GM23338 (cell line): ENCODE measurements at regions not wholly inside any gene's neighbourhood (a gene's known extent, or its start where the extent isn't known, plus 50 kb on each side); places are given as distances from the start of the nearest gene placed in this dataset.

ENCODE experiments used
- EZH2 ChIP-seq: fragments of 200-600 bp; sonication (generic); IDR thresholded peaks from one replicate; pipeline ENCODE4 v1.8.0; 2017; ENCODE audit warnings: antibody characterized with exemption, mild to moderate bottlenecking, low read depth; ENCODE audit not compliant: unreplicated experiment
- EZH2phosphoT487 ChIP-seq: fragments of 200-600 bp; sonication (generic); IDR thresholded peaks from one replicate; pipeline ENCODE4 v1.8.1; 2018; ENCODE audit warnings: antibody characterized with exemption; ENCODE audit not compliant: unreplicated experiment
- JUNB ChIP-seq: IDR thresholded peaks from one replicate; pipeline ENCODE4 v1.6.1; 2016; ENCODE audit warnings: antibody characterized with exemption; ENCODE audit not compliant: unreplicated experiment
- NANOG ChIP-seq: IDR thresholded peaks from 2 replicates; pipeline ENCODE4 v1.6.1; 2016; ENCODE audit warnings: antibody characterized with exemption, borderline replicate concordance
- POLR2AphosphoS5 ChIP-seq: IDR thresholded peaks from 2 replicates; pipeline ENCODE4 v1.6.1; 2016; ENCODE audit warnings: antibody characterized with exemption, low read depth
- ZNF114 ChIP-seq: fragments of 250-450 bp; sonication (Bioruptor Pico); IDR thresholded peaks from 2 replicates; pipeline ENCODE4 v1.5.0; 2020; ENCODE audit warnings: mild to moderate bottlenecking, moderate library complexity
- TF ChIP-seq, protein P1 (sequence below), 2 experiments: fragments of 200-600 bp in 1 of 2; sonication (generic) in 1 of 2; conservative IDR thresholded peaks; 2 replicates each; pipeline versions ENCODE4 v1.5.1 to v1.6.1; 2016 to 2017; ENCODE audit warnings: antibody characterized with exemption in 2 of 2, low read depth in 2 of 2, mild to moderate bottlenecking in 2 of 2, moderate library complexity in 1 of 2
- TF ChIP-seq, protein P2 (sequence below): IDR thresholded peaks from one replicate; pipeline ENCODE4 v1.6.1; 2018; ENCODE audit warnings: antibody characterized with exemption; ENCODE audit not compliant: unreplicated experiment

DNA sequence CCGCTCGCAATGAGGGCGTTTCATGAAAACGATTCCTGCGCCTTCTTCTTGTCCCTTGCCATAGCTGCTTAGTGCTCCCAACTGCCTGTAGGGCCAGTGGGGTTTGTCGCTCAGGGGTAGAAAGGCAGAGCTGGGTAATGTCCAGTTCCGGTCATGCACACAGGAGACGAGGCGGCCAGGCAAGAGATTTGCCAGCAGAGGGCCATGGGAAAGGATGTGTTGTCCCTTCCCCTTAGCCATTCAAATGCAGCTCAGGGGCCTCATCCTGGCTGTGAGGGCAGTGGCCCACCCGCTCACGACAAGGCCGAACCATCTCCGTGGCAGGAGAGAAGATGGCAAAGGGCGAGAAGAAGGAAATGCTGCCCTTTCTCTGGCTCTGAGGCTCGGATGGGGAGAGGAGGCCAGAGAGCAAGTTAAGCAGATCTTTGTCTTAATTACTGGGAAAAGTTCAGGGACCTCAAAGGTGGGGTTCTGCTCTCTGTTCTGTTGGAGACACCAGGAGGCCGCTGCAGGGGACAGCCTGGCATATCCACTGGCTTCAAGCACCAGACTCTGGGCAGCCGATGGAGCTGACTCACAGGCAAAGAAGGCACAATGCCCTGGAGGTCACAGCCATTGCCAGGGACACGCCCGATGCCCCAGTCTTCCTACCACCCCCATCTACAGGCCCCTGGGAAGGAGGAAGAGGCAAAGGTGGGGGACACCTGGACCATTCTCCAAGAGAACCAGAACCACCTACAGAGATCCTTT lies 534.8 kb upstream of the MGMT start:
- TF ChIP-seq, protein P1, sequence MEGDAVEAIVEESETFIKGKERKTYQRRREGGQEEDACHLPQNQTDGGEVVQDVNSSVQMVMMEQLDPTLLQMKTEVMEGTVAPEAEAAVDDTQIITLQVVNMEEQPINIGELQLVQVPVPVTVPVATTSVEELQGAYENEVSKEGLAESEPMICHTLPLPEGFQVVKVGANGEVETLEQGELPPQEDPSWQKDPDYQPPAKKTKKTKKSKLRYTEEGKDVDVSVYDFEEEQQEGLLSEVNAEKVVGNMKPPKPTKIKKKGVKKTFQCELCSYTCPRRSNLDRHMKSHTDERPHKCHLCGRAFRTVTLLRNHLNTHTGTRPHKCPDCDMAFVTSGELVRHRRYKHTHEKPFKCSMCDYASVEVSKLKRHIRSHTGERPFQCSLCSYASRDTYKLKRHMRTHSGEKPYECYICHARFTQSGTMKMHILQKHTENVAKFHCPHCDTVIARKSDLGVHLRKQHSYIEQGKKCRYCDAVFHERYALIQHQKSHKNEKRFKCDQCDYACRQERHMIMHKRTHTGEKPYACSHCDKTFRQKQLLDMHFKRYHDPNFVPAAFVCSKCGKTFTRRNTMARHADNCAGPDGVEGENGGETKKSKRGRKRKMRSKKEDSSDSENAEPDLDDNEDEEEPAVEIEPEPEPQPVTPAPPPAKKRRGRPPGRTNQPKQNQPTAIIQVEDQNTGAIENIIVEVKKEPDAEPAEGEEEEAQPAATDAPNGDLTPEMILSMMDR (conservative IDR thresholded peaks at IDR 0.05; ENCODE audit: low read depth in 2 of 2) = 0 out of 4 replicates have a peak, but pooled peaks of 1 of the 2 experiments have one; percentile 2
- TF ChIP-seq EZH2phosphoT487 = no peak
- TF ChIP-seq POLR2AphosphoS5 = no peak
- no peak for TF ChIP-seq NANOG
- TF ChIP-seq EZH2 = no peak
- TF ChIP-seq JUNB = no peak
- no peak for TF ChIP-seq ZNF114 (CRISPR knock-in tag)
- TF ChIP-seq, protein P2, sequence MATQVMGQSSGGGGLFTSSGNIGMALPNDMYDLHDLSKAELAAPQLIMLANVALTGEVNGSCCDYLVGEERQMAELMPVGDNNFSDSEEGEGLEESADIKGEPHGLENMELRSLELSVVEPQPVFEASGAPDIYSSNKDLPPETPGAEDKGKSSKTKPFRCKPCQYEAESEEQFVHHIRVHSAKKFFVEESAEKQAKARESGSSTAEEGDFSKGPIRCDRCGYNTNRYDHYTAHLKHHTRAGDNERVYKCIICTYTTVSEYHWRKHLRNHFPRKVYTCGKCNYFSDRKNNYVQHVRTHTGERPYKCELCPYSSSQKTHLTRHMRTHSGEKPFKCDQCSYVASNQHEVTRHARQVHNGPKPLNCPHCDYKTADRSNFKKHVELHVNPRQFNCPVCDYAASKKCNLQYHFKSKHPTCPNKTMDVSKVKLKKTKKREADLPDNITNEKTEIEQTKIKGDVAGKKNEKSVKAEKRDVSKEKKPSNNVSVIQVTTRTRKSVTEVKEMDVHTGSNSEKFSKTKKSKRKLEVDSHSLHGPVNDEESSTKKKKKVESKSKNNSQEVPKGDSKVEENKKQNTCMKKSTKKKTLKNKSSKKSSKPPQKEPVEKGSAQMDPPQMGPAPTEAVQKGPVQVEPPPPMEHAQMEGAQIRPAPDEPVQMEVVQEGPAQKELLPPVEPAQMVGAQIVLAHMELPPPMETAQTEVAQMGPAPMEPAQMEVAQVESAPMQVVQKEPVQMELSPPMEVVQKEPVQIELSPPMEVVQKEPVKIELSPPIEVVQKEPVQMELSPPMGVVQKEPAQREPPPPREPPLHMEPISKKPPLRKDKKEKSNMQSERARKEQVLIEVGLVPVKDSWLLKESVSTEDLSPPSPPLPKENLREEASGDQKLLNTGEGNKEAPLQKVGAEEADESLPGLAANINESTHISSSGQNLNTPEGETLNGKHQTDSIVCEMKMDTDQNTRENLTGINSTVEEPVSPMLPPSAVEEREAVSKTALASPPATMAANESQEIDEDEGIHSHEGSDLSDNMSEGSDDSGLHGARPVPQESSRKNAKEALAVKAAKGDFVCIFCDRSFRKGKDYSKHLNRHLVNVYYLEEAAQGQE = no peak
